Ishikawa (cell line): ENCODE measurements at regions not wholly inside any gene's neighbourhood (a gene's known extent, or its start where the extent isn't known, plus 50 kb on each side); places are given as distances from the start of the nearest gene placed in this dataset.

Source experiments
- EP300 ChIP-seq: IDR thresholded peaks from 2 replicates; pipeline ENCODE4 v1.6.1; 2012; ENCODE audit warnings: borderline replicate concordance
- NFIC ChIP-seq: IDR thresholded peaks from 2 replicates; pipeline ENCODE4 v1.6.1; 2012
- TAF1 ChIP-seq: IDR thresholded peaks from 2 replicates; pipeline ENCODE4 v1.6.1; 2012; ENCODE audit warnings: low read depth, mild to moderate bottlenecking
- TF ChIP-seq, protein P1 (sequence below): IDR thresholded peaks from 2 replicates; pipeline ENCODE4 v1.6.1; 2012

DNA sequence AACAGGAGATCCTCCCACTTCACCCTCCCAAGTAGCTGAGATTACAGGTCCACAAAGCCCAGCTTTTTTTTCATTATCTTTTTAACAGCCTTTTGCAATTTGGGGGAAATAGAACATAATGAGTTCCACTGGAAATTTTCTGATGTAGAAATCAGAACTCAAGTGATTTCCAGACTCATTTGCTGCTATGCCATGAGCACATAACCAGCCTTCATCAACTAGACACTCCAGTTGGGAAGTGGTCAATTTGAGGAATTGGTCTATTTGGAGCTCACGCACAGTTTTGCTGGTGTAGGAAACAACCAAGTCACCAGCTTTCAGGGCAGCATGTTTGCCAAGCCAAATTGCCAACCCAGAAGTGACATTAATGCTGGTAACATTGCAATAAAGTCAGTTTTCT lies 86.7 kb downstream of the MAFB start:
- TF ChIP-seq, protein P1, sequence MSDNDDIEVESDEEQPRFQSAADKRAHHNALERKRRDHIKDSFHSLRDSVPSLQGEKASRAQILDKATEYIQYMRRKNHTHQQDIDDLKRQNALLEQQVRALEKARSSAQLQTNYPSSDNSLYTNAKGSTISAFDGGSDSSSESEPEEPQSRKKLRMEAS = no peak
- no peak for TF ChIP-seq EP300
- no peak for TF ChIP-seq NFIC
- no peak for TF ChIP-seq TAF1
